ENCODE measurements at regions not wholly inside any gene's neighbourhood (a gene's known extent, or its start where the extent isn't known, plus 50 kb on each side); places are given as distances from the start of the nearest gene placed in this dataset.

DNA sequence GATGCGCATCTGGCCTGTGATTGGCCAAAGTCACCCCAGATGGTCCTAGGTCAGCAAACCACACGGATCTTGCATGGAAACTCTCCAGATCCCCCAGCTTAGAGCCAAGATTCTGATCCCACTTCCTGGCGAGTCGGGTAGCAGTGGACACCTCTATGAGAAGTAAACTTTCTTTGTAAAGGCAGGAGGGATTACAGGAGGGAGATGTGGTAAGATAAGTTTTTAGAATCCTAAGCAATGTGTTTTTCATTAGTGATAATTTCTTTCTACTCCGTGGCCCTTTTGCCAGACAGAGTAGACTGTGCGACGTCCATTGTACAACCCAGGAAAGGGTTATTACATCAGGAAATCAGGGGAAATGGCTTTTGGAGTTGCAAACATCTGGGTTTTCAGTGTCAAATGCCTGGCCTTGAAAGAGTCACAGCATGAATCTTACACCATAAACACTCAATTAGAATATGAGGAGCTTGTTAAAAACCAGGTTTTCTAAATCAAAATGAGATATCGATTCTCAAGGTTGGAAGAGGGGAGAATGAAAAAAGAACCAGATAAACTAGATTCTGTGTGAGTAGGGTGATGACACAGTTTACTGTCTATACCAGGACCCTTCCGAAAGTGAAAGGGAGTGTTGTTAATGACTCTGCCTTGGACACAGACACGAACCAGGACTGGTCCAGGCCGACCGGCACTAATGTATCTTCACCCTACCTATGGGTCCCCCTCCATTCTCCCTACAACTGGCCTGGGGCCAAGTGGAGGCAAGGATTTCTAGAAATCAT lies 61.9 kb upstream of the WAC start:
- TF ChIP-seq, protein P1, sequence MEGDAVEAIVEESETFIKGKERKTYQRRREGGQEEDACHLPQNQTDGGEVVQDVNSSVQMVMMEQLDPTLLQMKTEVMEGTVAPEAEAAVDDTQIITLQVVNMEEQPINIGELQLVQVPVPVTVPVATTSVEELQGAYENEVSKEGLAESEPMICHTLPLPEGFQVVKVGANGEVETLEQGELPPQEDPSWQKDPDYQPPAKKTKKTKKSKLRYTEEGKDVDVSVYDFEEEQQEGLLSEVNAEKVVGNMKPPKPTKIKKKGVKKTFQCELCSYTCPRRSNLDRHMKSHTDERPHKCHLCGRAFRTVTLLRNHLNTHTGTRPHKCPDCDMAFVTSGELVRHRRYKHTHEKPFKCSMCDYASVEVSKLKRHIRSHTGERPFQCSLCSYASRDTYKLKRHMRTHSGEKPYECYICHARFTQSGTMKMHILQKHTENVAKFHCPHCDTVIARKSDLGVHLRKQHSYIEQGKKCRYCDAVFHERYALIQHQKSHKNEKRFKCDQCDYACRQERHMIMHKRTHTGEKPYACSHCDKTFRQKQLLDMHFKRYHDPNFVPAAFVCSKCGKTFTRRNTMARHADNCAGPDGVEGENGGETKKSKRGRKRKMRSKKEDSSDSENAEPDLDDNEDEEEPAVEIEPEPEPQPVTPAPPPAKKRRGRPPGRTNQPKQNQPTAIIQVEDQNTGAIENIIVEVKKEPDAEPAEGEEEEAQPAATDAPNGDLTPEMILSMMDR (IDR thresholded peaks at IDR 0.05), result no peak
- TF ChIP-seq ZFX (IDR thresholded peaks at IDR 0.05; ENCODE audit: borderline replicate concordance), result no peak

Data from 22Rv1 (cell line).